ENCODE measurements at regions not wholly inside any gene's neighbourhood (a gene's known extent, or its start where the extent isn't known, plus 50 kb on each side); places are given as distances from the start of the nearest gene placed in this dataset.

- Histone ChIP-seq H3K9me3 (ENCODE audit: control insufficient read depth, insufficient read depth, low read length) (no peaks in the 10 kb centered on the region), H3K36me3 (ENCODE audit: control insufficient read depth, low read length) (no peaks in the 10 kb centered on the region), H3F3A (ENCODE audit: control insufficient read depth, insufficient read depth) (no peaks in the 10 kb centered on the region), H3K4me3 (ENCODE audit: low read length) (no peak overlapping the region), H3K27ac (ENCODE audit: low read depth, low read length) (no peak overlapping the region), H3K79me2 (ENCODE audit: control insufficient read depth, low read length) (no peaks in the 10 kb centered on the region), H3K4me2 (ENCODE audit: low read length) (no peak overlapping the region), H3K27me3 (ENCODE audit: control insufficient read depth, low read length) (no peaks in the 10 kb centered on the region), H3K4me1 (ENCODE audit: control insufficient read depth, low read length) (no peaks in the 10 kb centered on the region), H3K9me2 (replicated peaks; ENCODE audit: control insufficient read depth, low read length) (no peaks in the 10 kb centered on the region), H4K20me1 (ENCODE audit: control insufficient read depth, insufficient read depth, low read depth, low read length) (no peaks in the 10 kb centered on the region)
- no peak for TF ChIP-seq EZH2phosphoT487 (IDR thresholded peaks at IDR 0.05; ENCODE audit: borderline replicate concordance, low read length)
- TF ChIP-seq CTCF (IDR thresholded peaks at IDR 0.05; ENCODE audit: low read depth, low read length, poor library complexity, severe bottlenecking), result no peak
Measured at GRCh38 chr13:64051278-64051677, 2635.6 kb upstream of the PCDH20 start.

- no peak overlapping the region for H3K27ac ChIP-seq (ENCODE audit: low read depth, low read length)
- no peaks in the 10 kb centered on the region for H3F3A ChIP-seq (ENCODE audit: control insufficient read depth, insufficient read depth)
- H3K36me3 ChIP-seq (ENCODE audit: control insufficient read depth, low read length), result no peaks in the 10 kb centered on the region
- H3K4me1 ChIP-seq (ENCODE audit: control insufficient read depth, low read length), result no peaks in the 10 kb centered on the region
- H3K4me2 ChIP-seq (ENCODE audit: low read length), result no peak overlapping the region
- H3K27me3 ChIP-seq (ENCODE audit: control insufficient read depth, low read length), result no peaks in the 10 kb centered on the region
- no peak for TF ChIP-seq CTCF (IDR thresholded peaks at IDR 0.05; ENCODE audit: low read depth, low read length, poor library complexity, severe bottlenecking)
- TF ChIP-seq EZH2phosphoT487 (IDR thresholded peaks at IDR 0.05; ENCODE audit: borderline replicate concordance, low read length), result no peak
- H3K4me3 ChIP-seq (ENCODE audit: low read length), result no peak overlapping the region
- no peaks in the 10 kb centered on the region for H3K79me2 ChIP-seq (ENCODE audit: control insufficient read depth, low read length)
- H4K20me1 ChIP-seq (ENCODE audit: control insufficient read depth, insufficient read depth, low read depth, low read length), result no peaks in the 10 kb centered on the region
- H3K9me3 ChIP-seq (ENCODE audit: control insufficient read depth, insufficient read depth, low read length), result no peaks in the 10 kb centered on the region
- H3K9me2 ChIP-seq (replicated peaks; ENCODE audit: control insufficient read depth, low read length), result no peaks in the 10 kb centered on the region
Measured at GRCh38 chr13:64041296-64041695, 2625.6 kb upstream of the PCDH20 start.

- Histone ChIP-seq H3K4me1 (ENCODE audit: control insufficient read depth, low read length) (no peaks in the 10 kb centered on the region), H3K27me3 (ENCODE audit: control insufficient read depth, low read length) (no peaks in the 10 kb centered on the region)
- TF ChIP-seq CTCF (IDR thresholded peaks at IDR 0.05; ENCODE audit: low read depth, low read length, poor library complexity, severe bottlenecking) (no peak), EZH2phosphoT487 (IDR thresholded peaks at IDR 0.05; ENCODE audit: borderline replicate concordance, low read length) (no peak)
Measured at GRCh38 chr13:64033921-64034320, 2618.3 kb upstream of the PCDH20 start.

More at GRCh38 chr13:64033921-64034320, 2618.3 kb upstream of the PCDH20 start:
- no peaks in the 10 kb centered on the region for H3K36me3 ChIP-seq (ENCODE audit: control insufficient read depth, low read length)
- H3K9me3 ChIP-seq (ENCODE audit: control insufficient read depth, insufficient read depth, low read length), result no peaks in the 10 kb centered on the region
- no peak overlapping the region for H3K27ac ChIP-seq (ENCODE audit: low read depth, low read length)
- no peaks in the 10 kb centered on the region for H3K9me2 ChIP-seq (replicated peaks; ENCODE audit: control insufficient read depth, low read length)
- no peaks in the 10 kb centered on the region for H3F3A ChIP-seq (ENCODE audit: control insufficient read depth, insufficient read depth)
- no peak overlapping the region for H3K4me3 ChIP-seq (ENCODE audit: low read length)
- no peaks in the 10 kb centered on the region for H4K20me1 ChIP-seq (ENCODE audit: control insufficient read depth, insufficient read depth, low read depth, low read length)
- no peaks in the 10 kb centered on the region for H3K79me2 ChIP-seq (ENCODE audit: control insufficient read depth, low read length)
- no peak overlapping the region for H3K4me2 ChIP-seq (ENCODE audit: low read length)
